GM23338 (cell line): ENCODE measurements at regions not wholly inside any gene's neighbourhood (a gene's known extent, or its start where the extent isn't known, plus 50 kb on each side); places are given as distances from the start of the nearest gene placed in this dataset.

Source experiments
- CTCF ChIP-seq, 2 experiments: fragments of 200-600 bp in 1 of 2; sonication (generic) in 1 of 2; conservative IDR thresholded peaks; 2 replicates each; pipeline versions ENCODE4 v1.5.1 to v1.6.1; 2016 to 2017; ENCODE audit warnings: antibody characterized with exemption in 2 of 2, low read depth in 2 of 2, mild to moderate bottlenecking in 2 of 2, moderate library complexity in 1 of 2
- EZH2phosphoT487 ChIP-seq: fragments of 200-600 bp; sonication (generic); IDR thresholded peaks from one replicate; pipeline ENCODE4 v1.8.1; 2018; ENCODE audit warnings: antibody characterized with exemption; ENCODE audit not compliant: unreplicated experiment
- JUNB ChIP-seq: IDR thresholded peaks from one replicate; pipeline ENCODE4 v1.6.1; 2016; ENCODE audit warnings: antibody characterized with exemption; ENCODE audit not compliant: unreplicated experiment
- POLR2AphosphoS5 ChIP-seq: IDR thresholded peaks from 2 replicates; pipeline ENCODE4 v1.6.1; 2016; ENCODE audit warnings: antibody characterized with exemption, low read depth
- STAT1 ChIP-seq: IDR thresholded peaks from one replicate; pipeline ENCODE4 v1.6.1; 2016; ENCODE audit warnings: antibody characterized with exemption; ENCODE audit not compliant: unreplicated experiment
- ZNF114 ChIP-seq: fragments of 250-450 bp; sonication (Bioruptor Pico); IDR thresholded peaks from 2 replicates; pipeline ENCODE4 v1.5.0; 2020; ENCODE audit warnings: mild to moderate bottlenecking, moderate library complexity
- ZNF331 ChIP-seq: fragments of 250-450 bp; sonication (Bioruptor Pico); IDR thresholded peaks from 2 replicates; pipeline ENCODE4 v1.5.0; 2020; ENCODE audit warnings: low read depth, mild to moderate bottlenecking, moderate library complexity
- ZNF462 ChIP-seq: fragments of 250-450 bp; sonication (Bioruptor Pico); IDR thresholded peaks from 2 replicates; pipeline ENCODE4 v1.5.0; 2020; ENCODE audit warnings: mild to moderate bottlenecking, moderate library complexity
- TF ChIP-seq, protein P1 (sequence below): IDR thresholded peaks from 2 replicates; pipeline ENCODE4 v1.6.1; 2016; ENCODE audit warnings: antibody characterized with exemption

- TF ChIP-seq ZNF462 (CRISPR knock-in tag) = no peak
- TF ChIP-seq ZNF114 = no peak
- no peak for TF ChIP-seq CTCF (conservative IDR thresholded peaks at IDR 0.05; ENCODE audit: low read depth in 2 of 2)
- TF ChIP-seq, protein P1, sequence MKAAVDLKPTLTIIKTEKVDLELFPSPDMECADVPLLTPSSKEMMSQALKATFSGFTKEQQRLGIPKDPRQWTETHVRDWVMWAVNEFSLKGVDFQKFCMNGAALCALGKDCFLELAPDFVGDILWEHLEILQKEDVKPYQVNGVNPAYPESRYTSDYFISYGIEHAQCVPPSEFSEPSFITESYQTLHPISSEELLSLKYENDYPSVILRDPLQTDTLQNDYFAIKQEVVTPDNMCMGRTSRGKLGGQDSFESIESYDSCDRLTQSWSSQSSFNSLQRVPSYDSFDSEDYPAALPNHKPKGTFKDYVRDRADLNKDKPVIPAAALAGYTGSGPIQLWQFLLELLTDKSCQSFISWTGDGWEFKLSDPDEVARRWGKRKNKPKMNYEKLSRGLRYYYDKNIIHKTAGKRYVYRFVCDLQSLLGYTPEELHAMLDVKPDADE = no peak
- no peak for TF ChIP-seq STAT1
- no peak for TF ChIP-seq POLR2AphosphoS5
- no peak for TF ChIP-seq JUNB
- TF ChIP-seq ZNF331 = no peak
- TF ChIP-seq EZH2phosphoT487 = no peak
These were observed 832.1 kb upstream of the ZNF608 start (continued) for GRCh38 chr5:125578551-125578950.
